Transverse colon (tissue), 4 donors: ENCODE measurements at regions not wholly inside any gene's neighbourhood (a gene's known extent, or its start where the extent isn't known, plus 50 kb on each side); places are given as distances from the start of the nearest gene placed in this dataset.

ENCODE experiments used
- POLR2AphosphoS5 ChIP-seq, 3 donors: sonication (generic); formaldehyde crosslinking; IDR thresholded peaks; one replicate each; pipeline ENCODE4 v1.6.1; 2016; ENCODE audit warnings: antibody characterized with exemption in 3 of 3
- TF ChIP-seq, protein P1 (sequence below), 5 experiments: fragments of 200-600 bp in 3 of 5; fragments of 450-650 bp in 2 of 5; sonication (generic) in 3 of 5; IDR thresholded peaks; 1 replicate in 2 of 5; 2 replicates in 3 of 5; pipeline ENCODE4 v1.5.1; 2016 to 2017; ENCODE audit warnings: antibody characterized with exemption in 5 of 5, inconsistent platforms in 3 of 5, mild to moderate bottlenecking in 2 of 5, moderate library complexity in 1 of 5

DNA sequence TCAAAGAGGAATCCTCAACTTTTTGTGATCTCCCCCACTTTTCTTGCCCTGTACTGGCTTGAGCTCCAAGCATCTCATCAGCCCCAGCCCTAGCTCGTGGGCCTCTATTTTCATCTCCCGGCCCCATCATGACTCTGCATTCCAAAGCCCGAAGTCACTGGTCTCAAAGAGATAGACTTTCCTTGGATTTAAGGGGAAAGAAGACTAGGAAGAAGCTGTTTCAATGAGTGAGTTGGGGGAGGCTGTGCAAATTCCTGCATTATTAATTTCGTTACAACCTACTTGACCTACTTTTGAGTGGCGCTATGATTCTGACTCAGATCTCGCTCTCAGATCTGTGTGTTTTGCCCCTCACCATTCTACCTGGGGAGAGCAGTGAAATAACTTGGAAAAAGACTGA lies 266.6 kb upstream of the TBL1XR1 start:
- no peak for TF ChIP-seq POLR2AphosphoS5 (IDR thresholded peaks at IDR 0.05)
- TF ChIP-seq, protein P1, sequence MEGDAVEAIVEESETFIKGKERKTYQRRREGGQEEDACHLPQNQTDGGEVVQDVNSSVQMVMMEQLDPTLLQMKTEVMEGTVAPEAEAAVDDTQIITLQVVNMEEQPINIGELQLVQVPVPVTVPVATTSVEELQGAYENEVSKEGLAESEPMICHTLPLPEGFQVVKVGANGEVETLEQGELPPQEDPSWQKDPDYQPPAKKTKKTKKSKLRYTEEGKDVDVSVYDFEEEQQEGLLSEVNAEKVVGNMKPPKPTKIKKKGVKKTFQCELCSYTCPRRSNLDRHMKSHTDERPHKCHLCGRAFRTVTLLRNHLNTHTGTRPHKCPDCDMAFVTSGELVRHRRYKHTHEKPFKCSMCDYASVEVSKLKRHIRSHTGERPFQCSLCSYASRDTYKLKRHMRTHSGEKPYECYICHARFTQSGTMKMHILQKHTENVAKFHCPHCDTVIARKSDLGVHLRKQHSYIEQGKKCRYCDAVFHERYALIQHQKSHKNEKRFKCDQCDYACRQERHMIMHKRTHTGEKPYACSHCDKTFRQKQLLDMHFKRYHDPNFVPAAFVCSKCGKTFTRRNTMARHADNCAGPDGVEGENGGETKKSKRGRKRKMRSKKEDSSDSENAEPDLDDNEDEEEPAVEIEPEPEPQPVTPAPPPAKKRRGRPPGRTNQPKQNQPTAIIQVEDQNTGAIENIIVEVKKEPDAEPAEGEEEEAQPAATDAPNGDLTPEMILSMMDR (IDR thresholded peaks at IDR 0.05), result no peak
